GM12878 (cell line): ENCODE measurements at regions not wholly inside any gene's neighbourhood (a gene's known extent, or its start where the extent isn't known, plus 50 kb on each side); places are given as distances from the start of the nearest gene placed in this dataset.

Source experiments
- CEBPB ChIP-seq, 2 experiments: fragments of 150-350 bp in 1 of 2; IDR thresholded peaks; 2 replicates each; pipeline ENCODE4 v1.6.1; 2012 to 2014; ENCODE audit warnings: low read depth in 2 of 2, low read length in 2 of 2, borderline replicate concordance in 1 of 2, inconsistent platforms in 1 of 2
- CTCF ChIP-seq, 3 experiments: IDR thresholded peaks in 2 of 3; conservative IDR thresholded peaks in 1 of 3; 2 replicates each; pipeline ENCODE4 v1.5.1; 2011; ENCODE audit warnings: low read depth in 3 of 3, low read length in 3 of 3, mild to moderate bottlenecking in 3 of 3, control low read depth in 2 of 3, moderate library complexity in 2 of 3, inconsistent platforms in 1 of 3, mixed read lengths in 1 of 3; ENCODE audit not compliant: control insufficient read depth in 2 of 3, insufficient read depth in 1 of 3; ENCODE audit errors: extremely low read depth in 1 of 3
- HDAC6 ChIP-seq: fragments of 200-600 bp; sonication (generic); IDR thresholded peaks from one replicate; pipeline ENCODE4 v1.8.0; 2017; ENCODE audit warnings: antibody characterized with exemption; ENCODE audit not compliant: unreplicated experiment
- NFXL1 ChIP-seq: fragments of 450-650 bp; IDR thresholded peaks from 2 replicates; pipeline ENCODE4 v1.6.1; 2017; ENCODE audit warnings: antibody characterized with exemption, mild to moderate bottlenecking, borderline replicate concordance
- RCOR1 ChIP-seq: conservative IDR thresholded peaks from 2 replicates; pipeline ENCODE4 v1.6.1; 2012; ENCODE audit warnings: low read depth, low read length, improper control_type of control experiment
- TCF12 ChIP-seq: IDR thresholded peaks from 2 replicates; pipeline ENCODE4 v1.6.1; 2011; ENCODE audit warnings: low read depth, mild to moderate bottlenecking, low read length

GRCh38 chr16:80004113-80004512 is 403.6 kb upstream of the MAF start:
- TF ChIP-seq HDAC6 (no peak), TCF12 (no peak), CTCF (IDR thresholded peaks at IDR 0.05 in 2 of 3, conservative IDR thresholded peaks at IDR 0.05 in 1 of 3; ENCODE audit: control insufficient read depth in 2 of 3, extremely low read depth in 1 of 3, insufficient read depth in 1 of 3, low read depth in 3 of 3, low read length in 3 of 3) (no peak), NFXL1 (no peak), CEBPB (IDR thresholded peaks at IDR 0.05; ENCODE audit: borderline replicate concordance in 1 of 2, low read depth in 2 of 2, low read length in 2 of 2) (no peak), RCOR1 (no peak)
